ENCODE measurements at regions not wholly inside any gene's neighbourhood (a gene's known extent, or its start where the extent isn't known, plus 50 kb on each side); places are given as distances from the start of the nearest gene placed in this dataset.

DNA sequence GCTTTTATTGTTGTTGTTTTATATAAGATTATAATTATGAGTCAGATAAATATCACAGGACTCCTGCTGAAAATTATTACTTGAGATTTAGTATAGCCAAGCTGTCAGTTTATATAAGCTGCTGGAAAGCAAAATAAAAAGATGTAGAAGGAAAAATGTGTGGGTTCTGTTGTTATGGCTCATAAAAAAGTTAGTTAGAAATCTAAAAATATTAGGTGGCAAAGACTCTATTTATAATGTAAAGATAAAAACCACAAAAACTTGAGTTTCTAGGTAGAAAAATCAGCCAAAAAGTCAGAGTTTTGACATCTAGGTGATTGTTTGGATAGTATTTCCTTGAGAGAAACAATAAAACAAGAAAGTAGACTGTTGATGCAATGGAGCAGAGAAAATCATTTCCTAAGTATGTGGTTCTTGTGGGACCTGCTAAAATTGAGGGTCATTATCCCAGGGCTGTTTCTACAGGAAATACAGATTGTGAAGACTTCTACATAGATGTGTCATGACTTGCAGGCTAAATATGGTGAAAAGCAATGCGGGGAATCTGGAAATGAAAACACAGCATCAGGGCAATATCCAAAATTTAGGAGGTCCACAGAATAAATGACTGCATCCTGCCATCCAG is 1109.6 kb upstream of the CADM2 start:
- TF ChIP-seq, protein P1, sequence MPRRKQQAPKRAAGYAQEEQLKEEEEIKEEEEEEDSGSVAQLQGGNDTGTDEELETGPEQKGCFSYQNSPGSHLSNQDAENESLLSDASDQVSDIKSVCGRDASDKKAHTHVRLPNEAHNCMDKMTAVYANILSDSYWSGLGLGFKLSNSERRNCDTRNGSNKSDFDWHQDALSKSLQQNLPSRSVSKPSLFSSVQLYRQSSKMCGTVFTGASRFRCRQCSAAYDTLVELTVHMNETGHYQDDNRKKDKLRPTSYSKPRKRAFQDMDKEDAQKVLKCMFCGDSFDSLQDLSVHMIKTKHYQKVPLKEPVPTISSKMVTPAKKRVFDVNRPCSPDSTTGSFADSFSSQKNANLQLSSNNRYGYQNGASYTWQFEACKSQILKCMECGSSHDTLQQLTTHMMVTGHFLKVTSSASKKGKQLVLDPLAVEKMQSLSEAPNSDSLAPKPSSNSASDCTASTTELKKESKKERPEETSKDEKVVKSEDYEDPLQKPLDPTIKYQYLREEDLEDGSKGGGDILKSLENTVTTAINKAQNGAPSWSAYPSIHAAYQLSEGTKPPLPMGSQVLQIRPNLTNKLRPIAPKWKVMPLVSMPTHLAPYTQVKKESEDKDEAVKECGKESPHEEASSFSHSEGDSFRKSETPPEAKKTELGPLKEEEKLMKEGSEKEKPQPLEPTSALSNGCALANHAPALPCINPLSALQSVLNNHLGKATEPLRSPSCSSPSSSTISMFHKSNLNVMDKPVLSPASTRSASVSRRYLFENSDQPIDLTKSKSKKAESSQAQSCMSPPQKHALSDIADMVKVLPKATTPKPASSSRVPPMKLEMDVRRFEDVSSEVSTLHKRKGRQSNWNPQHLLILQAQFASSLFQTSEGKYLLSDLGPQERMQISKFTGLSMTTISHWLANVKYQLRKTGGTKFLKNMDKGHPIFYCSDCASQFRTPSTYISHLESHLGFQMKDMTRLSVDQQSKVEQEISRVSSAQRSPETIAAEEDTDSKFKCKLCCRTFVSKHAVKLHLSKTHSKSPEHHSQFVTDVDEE (CRISPR knock-in tag; IDR thresholded peaks at IDR 0.05), result no peak
- ATAC-seq, result no peak

GRCh38 chr3:83863380-83863779 is 1095.4 kb upstream of the CADM2 start:
- TF ChIP-seq GLIS3 (CRISPR knock-in tag; IDR thresholded peaks at IDR 0.05) (no peak), ZNF565 (CRISPR knock-in tag; conservative IDR thresholded peaks at IDR 0.05; ENCODE audit: low read depth) (no peak), SNAI2 (CRISPR knock-in tag; IDR thresholded peaks at IDR 0.05) (no peak), ISL1 (CRISPR knock-in tag; IDR thresholded peaks at IDR 0.05) (no peak), BACH2 (CRISPR knock-in tag; IDR thresholded peaks at IDR 0.05; ENCODE audit: borderline replicate concordance) (no peak), PATZ1 (CRISPR knock-in tag; IDR thresholded peaks at IDR 0.05; ENCODE audit: borderline replicate concordance) (no peak), ARNTL (CRISPR knock-in tag; IDR thresholded peaks at IDR 0.05; ENCODE audit: borderline replicate concordance, low read depth) (no peak), ZFP30 (CRISPR knock-in tag; IDR thresholded peaks at IDR 0.05) (no peak), PPARA (CRISPR knock-in tag; IDR thresholded peaks at IDR 0.05; ENCODE audit: borderline replicate concordance) (no peak), POU6F1 (CRISPR knock-in tag; IDR thresholded peaks at IDR 0.05; ENCODE audit: borderline replicate concordance, low read depth) (no peak), RARB (CRISPR knock-in tag; IDR thresholded peaks at IDR 0.05) (no peak), ZFP3 (CRISPR knock-in tag; IDR thresholded peaks at IDR 0.05) (no peak), TCF4 (CRISPR knock-in tag; IDR thresholded peaks at IDR 0.05; ENCODE audit: borderline replicate concordance) (no peak), ZNF70 (CRISPR knock-in tag; IDR thresholded peaks at IDR 0.05) (no peak), ZNF8 (CRISPR knock-in tag; IDR thresholded peaks at IDR 0.05) (no peak)
- TF ChIP-seq, protein P2, sequence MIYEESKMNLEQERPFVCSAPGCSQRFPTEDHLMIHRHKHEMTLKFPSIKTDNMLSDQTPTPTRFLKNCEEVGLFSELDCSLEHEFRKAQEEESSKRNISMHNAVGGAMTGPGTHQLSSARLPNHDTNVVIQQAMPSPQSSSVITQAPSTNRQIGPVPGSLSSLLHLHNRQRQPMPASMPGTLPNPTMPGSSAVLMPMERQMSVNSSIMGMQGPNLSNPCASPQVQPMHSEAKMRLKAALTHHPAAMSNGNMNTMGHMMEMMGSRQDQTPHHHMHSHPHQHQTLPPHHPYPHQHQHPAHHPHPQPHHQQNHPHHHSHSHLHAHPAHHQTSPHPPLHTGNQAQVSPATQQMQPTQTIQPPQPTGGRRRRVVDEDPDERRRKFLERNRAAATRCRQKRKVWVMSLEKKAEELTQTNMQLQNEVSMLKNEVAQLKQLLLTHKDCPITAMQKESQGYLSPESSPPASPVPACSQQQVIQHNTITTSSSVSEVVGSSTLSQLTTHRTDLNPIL (CRISPR knock-in tag; IDR thresholded peaks at IDR 0.05; ENCODE audit: low read depth), result no peak
- ATAC-seq, result no peak

GRCh38 chr3:83868909-83869567 is 1089.8 kb upstream of the CADM2 start:
- no peak for ATAC-seq
- no peak for TF ChIP-seq PPARA (CRISPR knock-in tag; IDR thresholded peaks at IDR 0.05; ENCODE audit: borderline replicate concordance)
- no peak for TF ChIP-seq OSR1 (CRISPR knock-in tag; IDR thresholded peaks at IDR 0.05)
- TF ChIP-seq TCF4 (CRISPR knock-in tag; IDR thresholded peaks at IDR 0.05; ENCODE audit: borderline replicate concordance), result no peak
- TF ChIP-seq TOX (CRISPR knock-in tag; IDR thresholded peaks at IDR 0.05; ENCODE audit: borderline replicate concordance), result no peak
- no peak for TF ChIP-seq GLIS3 (CRISPR knock-in tag; IDR thresholded peaks at IDR 0.05)
- no peak for TF ChIP-seq RARB (CRISPR knock-in tag; IDR thresholded peaks at IDR 0.05)
- TF ChIP-seq ARNTL (CRISPR knock-in tag; IDR thresholded peaks at IDR 0.05; ENCODE audit: borderline replicate concordance, low read depth), result no peak
- TF ChIP-seq ZNF8 (CRISPR knock-in tag; IDR thresholded peaks at IDR 0.05), result no peak
- TF ChIP-seq PATZ1 (CRISPR knock-in tag; IDR thresholded peaks at IDR 0.05; ENCODE audit: borderline replicate concordance), result no peak
- no peak for TF ChIP-seq POU6F1 (CRISPR knock-in tag; IDR thresholded peaks at IDR 0.05; ENCODE audit: borderline replicate concordance, low read depth)
- TF ChIP-seq CSRNP3 (CRISPR knock-in tag; IDR thresholded peaks at IDR 0.05), result no peak
